H1 (cell line): ENCODE measurements at regions not wholly inside any gene's neighbourhood (a gene's known extent, or its start where the extent isn't known, plus 50 kb on each side); places are given as distances from the start of the nearest gene placed in this dataset. TPM values are rescaled to one million over a fixed set of nuclear protein-coding genes. Genes with fewer than 3 reads are reported as not detected.

Experiments
- small RNA-seq: library from polyadenylated mRNA; stranded (forward); fragments of <200 nt; extraction: miRNeasy Mini kit (QIAGEN cat#:217004); gene quantifications from one replicate; pipeline ENCODE3, GENCODE V24; 2013; ENCODE audit not compliant: insufficient read depth

Small RNA genes in the stretch of these regions (small RNA-seq; reads per million reads assigned to genes)
- not detected for gene AC108740.1
